Vagina (tissue), 2 donors: ENCODE measurements at regions not wholly inside any gene's neighbourhood (a gene's known extent, or its start where the extent isn't known, plus 50 kb on each side); places are given as distances from the start of the nearest gene placed in this dataset.

ENCODE experiments used
- DNase-seq, 2 donors: peaks; one replicate each; pipeline ENCODE4 v3.0.0-alpha.2; 2017; ENCODE audit errors: extremely low spot score in 2 of 2
- H3K27ac ChIP-seq: fragments of 200-600 bp; sonication (generic); one replicate; pipeline ENCODE4 v1.5.1; 2019
- H3K27me3 ChIP-seq: fragments of 200-600 bp; sonication (generic); one replicate; pipeline ENCODE4 v1.5.1; 2019
- H3K36me3 ChIP-seq, 2 donors: fragments of 200-600 bp; sonication (generic); one replicate each; pipeline ENCODE4 v1.5.1; 2017 to 2019
- H3K4me1 ChIP-seq: fragments of 200-600 bp; sonication (generic); one replicate; pipeline ENCODE4 v1.5.1; 2019
- H3K4me3 ChIP-seq, 2 donors: fragments of 200-600 bp; sonication (generic); 1 replicate in 1 of 2; 2 replicates in 1 of 2; pipeline ENCODE4 v1.5.1; 2016 to 2019
- H3K9me3 ChIP-seq: fragments of 200-600 bp; sonication (generic); one replicate; pipeline ENCODE4 v1.5.1; 2019
- POLR2A ChIP-seq, 2 donors: fragments of 450-650 bp; IDR thresholded peaks; one replicate each; pipeline ENCODE4 v1.6.1; 2017; ENCODE audit warnings: antibody characterized with exemption in 2 of 2, mild to moderate bottlenecking in 2 of 2, moderate library complexity in 2 of 2
- POLR2AphosphoS5 ChIP-seq, 2 donors: sonication (generic); formaldehyde crosslinking; IDR thresholded peaks; one replicate each; pipeline ENCODE4 v1.9.0; 2017; ENCODE audit warnings: antibody characterized with exemption in 2 of 2, mild to moderate bottlenecking in 2 of 2, low read depth in 1 of 2; ENCODE audit not compliant: insufficient read depth in 1 of 2
- intact Hi-C: fragments of 100-400 bp; cut with DNase I; formaldehyde crosslinking; loops from one replicate; pipeline ENCODE4 v1.15.1; 2023
- TF ChIP-seq, protein P1 (sequence below), 3 experiments: fragments of 450-650 bp in 2 of 3; fragments of 200-600 bp in 1 of 3; sonication (generic) in 1 of 3; IDR thresholded peaks; one replicate each; pipeline ENCODE4 v1.5.1; 2017 to 2019; ENCODE audit warnings: antibody characterized with exemption in 3 of 3, mild to moderate bottlenecking in 2 of 3, moderate library complexity in 2 of 3

DNA sequence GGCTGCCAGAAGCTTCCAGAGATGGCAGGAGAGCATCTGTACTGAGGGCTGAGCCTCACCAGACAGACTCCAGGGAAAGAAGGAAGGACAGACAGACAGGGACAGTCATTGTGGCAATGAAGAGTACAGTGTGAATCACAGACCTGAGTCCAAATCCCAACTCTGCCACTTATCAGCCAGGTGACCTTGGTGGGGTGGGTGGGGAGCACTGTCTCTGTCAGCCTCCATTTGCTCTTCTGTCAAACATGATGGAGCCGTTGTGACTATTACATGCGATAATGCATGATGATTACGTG lies 85.9 kb upstream of the FSTL4 start:
- intact Hi-C loops = no loop called here
- no peaks in the 10 kb centered on the region for H3K36me3 ChIP-seq
- peak in 1 of 2 donors; percentile 70 for DNase-seq
- no peak overlapping the region for H3K27ac ChIP-seq
- no peak overlapping the region for H3K4me3 ChIP-seq
- no peaks in the 10 kb centered on the region for H3K4me1 ChIP-seq
- TF ChIP-seq POLR2AphosphoS5 (IDR thresholded peaks at IDR 0.05; ENCODE audit: insufficient read depth in 1 of 2, low read depth in 1 of 2) = no peak
- TF ChIP-seq, protein P1, sequence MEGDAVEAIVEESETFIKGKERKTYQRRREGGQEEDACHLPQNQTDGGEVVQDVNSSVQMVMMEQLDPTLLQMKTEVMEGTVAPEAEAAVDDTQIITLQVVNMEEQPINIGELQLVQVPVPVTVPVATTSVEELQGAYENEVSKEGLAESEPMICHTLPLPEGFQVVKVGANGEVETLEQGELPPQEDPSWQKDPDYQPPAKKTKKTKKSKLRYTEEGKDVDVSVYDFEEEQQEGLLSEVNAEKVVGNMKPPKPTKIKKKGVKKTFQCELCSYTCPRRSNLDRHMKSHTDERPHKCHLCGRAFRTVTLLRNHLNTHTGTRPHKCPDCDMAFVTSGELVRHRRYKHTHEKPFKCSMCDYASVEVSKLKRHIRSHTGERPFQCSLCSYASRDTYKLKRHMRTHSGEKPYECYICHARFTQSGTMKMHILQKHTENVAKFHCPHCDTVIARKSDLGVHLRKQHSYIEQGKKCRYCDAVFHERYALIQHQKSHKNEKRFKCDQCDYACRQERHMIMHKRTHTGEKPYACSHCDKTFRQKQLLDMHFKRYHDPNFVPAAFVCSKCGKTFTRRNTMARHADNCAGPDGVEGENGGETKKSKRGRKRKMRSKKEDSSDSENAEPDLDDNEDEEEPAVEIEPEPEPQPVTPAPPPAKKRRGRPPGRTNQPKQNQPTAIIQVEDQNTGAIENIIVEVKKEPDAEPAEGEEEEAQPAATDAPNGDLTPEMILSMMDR (IDR thresholded peaks at IDR 0.05) = no peak
- TF ChIP-seq POLR2A (IDR thresholded peaks at IDR 0.05) = no peak
- no peaks in the 10 kb centered on the region for H3K9me3 ChIP-seq
- no peaks in the 10 kb centered on the region for H3K27me3 ChIP-seq

DNA sequence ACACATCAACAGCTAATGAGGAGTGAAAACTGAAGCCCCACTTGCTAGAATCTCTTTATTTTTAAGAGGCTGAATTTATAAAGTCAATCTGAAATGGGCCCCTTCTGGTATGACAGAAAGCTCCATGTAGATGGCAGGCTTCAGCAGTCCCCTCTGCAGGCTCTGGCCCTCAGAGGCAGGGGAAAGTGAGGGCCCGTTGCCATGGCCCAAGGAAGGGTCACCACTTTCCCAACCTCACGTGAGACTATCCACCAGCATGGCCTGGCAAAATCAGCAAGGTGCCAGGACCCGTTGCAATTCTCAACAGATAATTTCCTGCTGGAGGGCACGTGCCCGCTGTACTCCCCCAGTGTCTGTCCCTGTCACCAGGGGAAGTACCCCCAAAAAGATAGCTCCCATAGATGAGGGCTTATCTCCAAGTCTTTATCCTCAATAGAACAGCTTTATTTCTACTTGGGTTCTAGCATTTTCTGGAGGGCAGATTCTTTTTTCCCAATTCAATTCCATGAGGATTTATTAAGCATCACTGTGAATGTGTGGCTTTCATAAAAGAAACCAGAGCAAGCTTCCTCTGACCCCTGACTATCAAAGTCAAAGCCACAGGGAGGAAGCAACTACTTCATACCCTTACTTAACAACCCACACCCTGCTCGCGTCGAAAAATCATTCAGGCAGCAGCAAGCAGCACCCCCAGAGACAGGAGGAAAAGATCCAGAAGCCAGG lies 85.4 kb upstream of the FSTL4 start:
- no peaks in the 10 kb centered on the region for H3K27me3 ChIP-seq
- TF ChIP-seq, protein P1 (IDR thresholded peaks at IDR 0.05) = no peak
- H3K4me1 ChIP-seq = no peaks in the 10 kb centered on the region
- H3K27ac ChIP-seq = no peak overlapping the region
- intact Hi-C loops = no loop called here
- peak in 1 of 2 donors; percentile 52 for DNase-seq
- H3K36me3 ChIP-seq = no peaks in the 10 kb centered on the region
- H3K9me3 ChIP-seq = no peaks in the 10 kb centered on the region
- H3K4me3 ChIP-seq = no peak overlapping the region

GRCh38 chr5:133696782-133697507 lies 84.6 kb upstream of the FSTL4 start:
- Histone ChIP-seq H3K9me3 (no peaks in the 10 kb centered on the region), H3K27me3 (no peaks in the 10 kb centered on the region), H3K4me1 (no peaks in the 10 kb centered on the region), H3K27ac (no peak overlapping the region), H3K4me3 (no peak overlapping the region), H3K36me3 (no peaks in the 10 kb centered on the region)
- intact Hi-C loops = no loop called here
- TF ChIP-seq, protein P1 (IDR thresholded peaks at IDR 0.05) = no peak
- no peak for TF ChIP-seq POLR2AphosphoS5 (IDR thresholded peaks at IDR 0.05; ENCODE audit: insufficient read depth in 1 of 2, low read depth in 1 of 2)
- TF ChIP-seq POLR2A (IDR thresholded peaks at IDR 0.05) = no peak
- peak in 1 of 2 donors; percentile 72 for DNase-seq

- Histone ChIP-seq H3K4me1 (no peaks in the 10 kb centered on the region), H3K27me3 (no peaks in the 10 kb centered on the region), H3K4me3 (no peak overlapping the region), H3K36me3 (no peaks in the 10 kb centered on the region), H3K9me3 (no peaks in the 10 kb centered on the region), H3K27ac (no peak overlapping the region)
- TF ChIP-seq, protein P1 (IDR thresholded peaks at IDR 0.05) = no peak
- TF ChIP-seq POLR2A (IDR thresholded peaks at IDR 0.05) = no peak
- no peak for TF ChIP-seq POLR2AphosphoS5 (IDR thresholded peaks at IDR 0.05; ENCODE audit: insufficient read depth in 1 of 2, low read depth in 1 of 2)
- intact Hi-C loops = no loop called here
- DNase-seq = peak in 1 of 2 donors; percentile 79
These were observed 83.8 kb upstream of the FSTL4 start for GRCh38 chr5:133696006-133696584.
